Karpas-422 (cell line): ENCODE measurements at regions not wholly inside any gene's neighbourhood (a gene's known extent, or its start where the extent isn't known, plus 50 kb on each side); places are given as distances from the start of the nearest gene placed in this dataset.

Source experiments
- DNase-seq: peaks from one replicate; pipeline ENCODE4 v3.0.0-alpha.2; 2015
- H2AFZ ChIP-seq: fragments of 200-600 bp; sonication (generic); 2 replicates; pipeline ENCODE4 v1.6.1; 2014; ENCODE audit warnings: antibody characterized with exemption, low read length, mixed read lengths
- H3K27ac ChIP-seq: fragments of 200-600 bp; sonication (generic); 2 replicates; pipeline ENCODE4 v1.5.1; 2014; ENCODE audit warnings: mild to moderate bottlenecking, low read length, moderate library complexity
- H3K27me3 ChIP-seq: fragments of 200-600 bp; sonication (generic); 2 replicates; pipeline ENCODE4 v1.6.1; 2014; ENCODE audit warnings: low read length, mixed read lengths
- H3K36me3 ChIP-seq: fragments of 200-600 bp; sonication (generic); 2 replicates; pipeline ENCODE4 v1.6.1; 2014; ENCODE audit warnings: low read length, mixed read lengths; ENCODE audit not compliant: insufficient read depth
- H3K4me1 ChIP-seq: fragments of 200-600 bp; sonication (generic); 2 replicates; pipeline ENCODE4 v1.6.1; 2014; ENCODE audit warnings: mild to moderate bottlenecking, low read length, mixed read lengths
- H3K4me2 ChIP-seq: fragments of 200-600 bp; sonication (generic); 2 replicates; pipeline ENCODE4 v1.6.1; 2014; ENCODE audit warnings: low read length, low read depth, mild to moderate bottlenecking; ENCODE audit not compliant: poor library complexity, severe bottlenecking
- H3K4me3 ChIP-seq: fragments of 200-600 bp; sonication (generic); 2 replicates; pipeline ENCODE4 v1.5.1; 2014; ENCODE audit warnings: mild to moderate bottlenecking, antibody characterized with exemption, low read length, mixed read lengths
- H3K79me2 ChIP-seq: fragments of 200-600 bp; sonication (generic); 2 replicates; pipeline ENCODE4 v1.6.1; 2014; ENCODE audit warnings: mild to moderate bottlenecking, low read length, mixed read lengths
- H3K9ac ChIP-seq: fragments of 200-600 bp; sonication (generic); 2 replicates; pipeline ENCODE4 v1.6.0; 2014; ENCODE audit warnings: low read length
- H3K9me2 ChIP-seq: fragments of 200-600 bp; sonication (generic), shearing (Covaris generic); replicated peaks from 2 replicates; pipeline ENCODE4 v1.6.0; 2014; ENCODE audit warnings: mild to moderate bottlenecking, low read length, moderate library complexity; ENCODE audit not compliant: insufficient read depth
- H3K9me3 ChIP-seq: fragments of 300-700, 200-600 bp; sonication (generic); 2 replicates; pipeline ENCODE4 v1.6.1; 2014; ENCODE audit warnings: low read length, mixed read lengths
- H4K20me1 ChIP-seq: fragments of 200-600 bp; sonication (generic); 2 replicates; pipeline ENCODE4 v1.6.1; 2014; ENCODE audit warnings: mild to moderate bottlenecking, antibody characterized with exemption, low read length, low read depth; ENCODE audit not compliant: insufficient read depth

DNA sequence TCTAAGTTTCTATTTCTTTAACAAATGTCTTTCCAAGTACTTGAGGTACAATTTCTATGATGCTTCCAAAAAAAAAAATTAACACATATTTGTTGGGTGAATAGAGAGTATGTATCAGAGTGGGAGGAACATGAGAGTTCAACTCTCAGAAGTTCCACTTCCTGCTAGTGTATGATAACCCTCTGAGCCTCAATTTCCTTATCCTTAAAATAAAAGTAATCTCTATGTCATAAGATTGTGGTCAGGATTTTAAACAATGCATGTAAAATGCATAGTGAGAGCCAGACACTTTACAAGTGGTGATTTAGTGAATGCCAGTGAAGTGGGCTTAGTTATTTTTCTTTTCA is 270.3 kb upstream of the AMIGO2 start:
- Histone ChIP-seq H3K79me2 (no peaks in the 10 kb centered on the region), H3K9ac (no peak overlapping the region), H3K36me3 (no peaks in the 10 kb centered on the region), H4K20me1 (no peaks in the 10 kb centered on the region), H3K9me2 (no peaks in the 10 kb centered on the region), H3K27me3 (no peaks in the 10 kb centered on the region), H2AFZ (peak overlapping the region; percentile 23; the same call in 1 of the 2 replicates), H3K9me3 (no peaks in the 10 kb centered on the region), H3K4me1 (peaks cover 32% of the 10 kb centered on the region), H3K27ac (no peak overlapping the region), H3K4me3 (no peak overlapping the region), H3K4me2 (no peak overlapping the region)
- DNase-seq, result no peak

DNA sequence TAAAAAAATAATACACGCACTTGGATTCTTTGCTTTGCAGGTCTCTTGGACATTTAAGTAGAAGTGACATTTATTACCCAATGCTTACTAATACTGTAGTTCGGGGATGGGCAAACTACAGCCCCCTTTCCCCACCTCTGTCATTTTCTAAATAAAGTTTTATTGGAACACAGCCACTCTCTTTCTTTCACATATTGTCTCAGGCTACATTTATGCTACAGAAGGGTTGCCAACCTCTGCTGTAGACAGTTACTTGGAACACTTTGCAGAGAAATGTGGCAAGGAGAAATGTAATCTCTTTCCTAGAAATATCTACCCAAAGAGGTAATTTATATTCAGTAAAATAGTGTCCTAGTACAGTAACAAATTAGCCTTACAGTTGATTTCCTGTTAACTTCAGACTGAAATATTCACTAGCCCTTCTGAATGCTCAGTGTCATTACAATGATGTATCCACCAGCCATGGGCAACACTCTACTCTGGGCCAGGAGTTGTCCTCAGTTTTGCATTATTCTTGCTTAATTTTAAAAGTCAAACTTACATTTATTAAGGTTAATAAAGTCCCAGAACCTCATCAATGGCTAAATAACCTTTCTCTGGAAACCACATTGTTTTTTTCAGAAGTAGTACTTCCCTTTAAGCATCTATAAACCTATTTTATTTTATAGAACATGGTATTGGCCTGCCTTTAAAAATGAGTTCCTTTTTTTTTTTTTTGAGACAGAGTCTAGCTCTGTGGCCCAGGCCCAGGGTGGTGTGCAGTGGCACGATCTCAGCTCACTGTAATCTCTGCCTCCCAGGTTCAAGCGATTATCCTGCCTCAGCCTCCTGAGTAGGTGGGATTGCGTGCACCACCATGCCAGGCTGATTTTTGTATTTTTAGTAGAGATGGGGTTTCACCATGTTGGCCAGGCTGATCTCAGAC is 269.6 kb upstream of the AMIGO2 start:
- Histone ChIP-seq H3K27ac (no peak overlapping the region), H3K4me2 (no peak overlapping the region), H3K9ac (no peak overlapping the region), H3K4me1 (peaks cover 30% of the 10 kb centered on the region), H3K9me3 (no peaks in the 10 kb centered on the region), H3K9me2 (no peaks in the 10 kb centered on the region), H3K79me2 (no peaks in the 10 kb centered on the region), H4K20me1 (no peaks in the 10 kb centered on the region), H3K27me3 (no peaks in the 10 kb centered on the region), H3K36me3 (no peaks in the 10 kb centered on the region), H2AFZ (no peak overlapping the region), H3K4me3 (no peak overlapping the region)
- no peak for DNase-seq

DNA sequence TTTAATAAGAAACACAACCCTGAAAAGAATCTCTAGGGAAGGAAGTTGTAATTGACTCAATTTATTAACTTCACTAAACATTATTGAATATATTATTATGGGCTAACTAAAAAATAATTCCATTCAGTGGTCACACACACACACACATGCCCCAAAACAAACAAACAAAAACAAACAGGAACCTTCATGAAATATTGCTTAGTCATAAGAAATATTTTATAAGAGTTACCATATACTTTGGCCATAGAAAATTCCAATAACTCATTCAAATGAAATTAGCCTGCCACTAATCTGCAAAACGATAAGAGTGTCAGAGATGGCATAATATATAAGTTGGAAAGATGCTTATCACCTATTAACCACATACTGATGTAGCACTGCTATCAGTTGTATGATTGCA is 268.4 kb upstream of the AMIGO2 start:
- peaks cover 29% of the 10 kb centered on the region for H3K4me1 ChIP-seq
- no peak for DNase-seq

DNA sequence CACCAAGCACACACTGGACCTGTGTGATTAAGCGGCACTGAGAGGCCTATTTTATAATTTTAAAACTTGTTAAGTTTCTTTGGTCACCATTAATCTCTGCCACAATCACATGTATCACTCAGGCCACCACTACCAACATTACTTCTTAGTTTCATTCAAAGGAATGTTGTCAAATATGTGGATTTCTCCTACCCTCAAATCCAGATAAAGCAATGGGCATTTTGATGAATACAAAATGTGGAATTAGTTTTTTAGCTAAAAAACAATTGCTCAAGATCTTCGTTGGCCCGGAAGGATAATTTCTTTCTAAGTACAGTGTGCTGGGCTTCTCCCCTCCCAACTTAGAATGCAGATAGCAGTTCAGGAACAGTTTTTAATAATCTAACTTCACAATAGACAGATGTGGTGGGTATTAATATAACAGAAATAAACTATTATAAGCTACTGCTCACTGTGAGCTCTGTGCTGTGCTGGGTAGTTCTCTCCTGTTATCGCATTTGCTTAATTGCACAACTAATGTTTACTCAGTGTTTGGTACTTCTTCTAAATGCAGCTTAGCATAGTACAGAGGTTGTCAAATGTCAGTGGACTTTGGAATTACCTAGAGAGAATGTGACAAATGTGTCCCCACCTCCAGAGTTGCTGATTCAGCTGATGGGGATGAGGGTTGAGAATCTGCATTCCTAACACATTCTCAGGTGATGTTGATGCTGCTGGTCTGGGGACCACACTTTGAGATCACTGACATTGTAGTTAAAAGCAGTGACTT is 266.7 kb upstream of the AMIGO2 start:
- Histone ChIP-seq H2AFZ (no peak overlapping the region), H4K20me1 (no peaks in the 10 kb centered on the region), H3K9me2 (no peaks in the 10 kb centered on the region), H3K27me3 (no peaks in the 10 kb centered on the region), H3K36me3 (no peaks in the 10 kb centered on the region), H3K4me2 (no peak overlapping the region), H3K4me3 (no peak overlapping the region), H3K79me2 (no peaks in the 10 kb centered on the region), H3K9me3 (no peaks in the 10 kb centered on the region), H3K9ac (no peak overlapping the region), H3K4me1 (peaks cover 17% of the 10 kb centered on the region), H3K27ac (no peak overlapping the region)
- no peak for DNase-seq

More for the DNA sequence above, 268.4 kb upstream of the AMIGO2 start:
- H3K27me3 ChIP-seq, result no peaks in the 10 kb centered on the region
- no peaks in the 10 kb centered on the region for H3K9me2 ChIP-seq
- no peaks in the 10 kb centered on the region for H3K9me3 ChIP-seq
- H3K79me2 ChIP-seq, result no peaks in the 10 kb centered on the region
- no peak overlapping the region for H3K4me2 ChIP-seq
- no peak overlapping the region for H3K27ac ChIP-seq
- no peaks in the 10 kb centered on the region for H3K36me3 ChIP-seq
- no peak overlapping the region for H3K4me3 ChIP-seq
- H2AFZ ChIP-seq, result no peak overlapping the region
- no peak overlapping the region for H3K9ac ChIP-seq
- H4K20me1 ChIP-seq, result no peaks in the 10 kb centered on the region

DNA sequence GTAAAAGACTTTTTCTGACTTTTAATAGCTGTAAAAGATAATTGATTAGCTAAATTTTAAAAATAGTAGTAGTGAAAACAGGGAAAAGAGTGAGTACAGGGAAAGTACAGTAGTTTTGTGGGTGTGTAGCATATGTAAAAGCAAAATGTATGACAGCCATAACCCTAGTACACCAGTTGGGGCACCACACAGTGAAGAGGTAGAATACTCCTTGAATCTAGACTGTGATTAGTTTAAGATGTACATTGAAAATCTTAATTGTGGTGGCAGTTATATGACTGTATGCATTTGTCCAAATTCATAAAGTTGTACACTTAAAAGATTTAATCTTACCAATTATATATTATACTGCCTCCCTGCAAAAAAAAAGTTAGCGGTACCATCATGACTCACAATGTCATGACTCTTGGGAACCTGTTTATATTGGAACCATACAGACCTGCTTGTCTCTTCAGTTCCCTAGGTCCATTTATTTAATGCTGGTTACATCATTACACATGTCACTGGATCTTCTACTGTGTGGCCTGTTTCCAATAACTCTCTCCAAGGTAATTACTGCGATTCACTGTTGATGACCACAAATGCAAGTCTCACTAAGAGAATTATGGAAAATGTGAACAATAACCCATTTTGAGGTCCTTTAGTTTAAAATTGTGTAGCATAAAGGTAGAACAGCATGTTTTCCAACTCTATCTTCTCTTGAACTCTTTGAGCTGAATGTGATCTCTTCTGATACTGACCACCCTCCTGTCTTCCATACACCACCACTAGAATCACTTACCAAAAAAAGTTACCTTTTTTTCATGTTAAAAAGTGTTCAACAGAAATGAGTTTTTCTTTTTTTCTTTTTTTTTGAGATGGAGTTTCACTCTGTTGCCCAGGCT is 264.2 kb upstream of the AMIGO2 start:
- Histone ChIP-seq H3K27ac (no peak overlapping the region), H3K4me3 (no peak overlapping the region), H3K9me2 (no peaks in the 10 kb centered on the region), H3K79me2 (no peaks in the 10 kb centered on the region), H4K20me1 (no peaks in the 10 kb centered on the region), H3K27me3 (no peaks in the 10 kb centered on the region), H3K36me3 (no peaks in the 10 kb centered on the region), H3K9ac (no peak overlapping the region), H3K4me2 (no peak overlapping the region), H3K4me1 (peaks cover 7% of the 10 kb centered on the region; the same call in 1 of the 2 replicates), H2AFZ (no peak overlapping the region), H3K9me3 (no peaks in the 10 kb centered on the region)
- DNase-seq, result no peak

DNA sequence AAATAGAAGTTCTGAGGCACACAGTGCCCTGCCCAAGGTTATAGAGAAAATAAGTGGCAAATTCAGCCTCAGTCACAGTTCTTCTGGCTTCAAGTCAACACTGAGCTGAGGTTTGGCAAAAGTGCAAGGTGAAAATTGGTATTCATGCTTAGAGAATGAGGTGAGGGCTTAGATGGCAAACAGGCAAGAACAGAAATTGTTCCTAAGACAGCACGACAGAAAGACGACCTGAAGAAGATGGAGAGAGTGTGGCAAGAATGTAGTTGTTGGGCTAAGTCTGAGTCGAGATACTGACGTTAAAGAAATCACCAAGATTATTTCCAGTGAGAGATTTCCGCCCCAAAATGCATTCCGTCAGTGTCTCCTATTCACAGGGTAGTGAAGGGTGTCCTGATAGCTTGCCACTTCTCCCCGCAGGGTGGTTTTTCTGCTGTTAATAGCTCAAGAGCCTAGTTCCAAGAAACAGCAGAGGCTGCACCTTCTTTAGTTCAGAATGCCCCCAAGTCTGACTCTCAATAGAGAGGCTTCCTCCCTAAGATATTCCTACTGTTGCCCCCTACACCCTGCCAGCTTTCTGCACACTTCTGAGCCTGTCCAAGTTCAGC is 260.8 kb upstream of the AMIGO2 start:
- Histone ChIP-seq H2AFZ (no peak overlapping the region), H3K4me1 (no peaks in the 10 kb centered on the region), H4K20me1 (no peaks in the 10 kb centered on the region), H3K79me2 (no peaks in the 10 kb centered on the region), H3K27ac (no peak overlapping the region), H3K9ac (no peak overlapping the region), H3K9me3 (no peaks in the 10 kb centered on the region), H3K27me3 (no peaks in the 10 kb centered on the region), H3K9me2 (no peaks in the 10 kb centered on the region), H3K36me3 (no peaks in the 10 kb centered on the region), H3K4me3 (no peak overlapping the region), H3K4me2 (no peak overlapping the region)
- DNase-seq, result no peak

DNA sequence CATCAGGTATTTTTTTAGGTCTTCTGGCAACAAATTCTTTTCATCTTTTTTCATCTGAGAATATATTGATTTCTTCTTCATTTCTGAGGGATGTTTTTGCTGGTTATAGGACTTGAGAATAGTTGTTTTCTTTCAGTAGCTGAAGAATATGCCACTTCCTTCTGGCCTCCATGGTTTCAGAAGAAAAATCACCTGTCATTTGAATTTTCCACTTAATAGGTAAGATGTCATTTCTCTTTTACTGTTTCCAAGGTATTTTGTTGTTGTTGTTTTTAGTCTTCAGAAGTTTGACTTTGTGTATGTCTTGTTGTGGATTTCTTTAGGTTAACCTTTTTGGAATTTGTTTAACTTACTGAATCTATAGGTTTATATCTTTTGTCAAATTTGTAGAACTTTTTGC is 257.8 kb upstream of the AMIGO2 start:
- Histone ChIP-seq H3K4me2 (no peak overlapping the region), H3K9ac (no peak overlapping the region), H3K9me3 (no peaks in the 10 kb centered on the region), H3K27ac (no peak overlapping the region), H3K27me3 (no peaks in the 10 kb centered on the region), H3K9me2 (no peaks in the 10 kb centered on the region), H3K36me3 (no peaks in the 10 kb centered on the region), H2AFZ (no peak overlapping the region), H3K4me1 (no peaks in the 10 kb centered on the region), H4K20me1 (no peaks in the 10 kb centered on the region), H3K4me3 (no peak overlapping the region), H3K79me2 (no peaks in the 10 kb centered on the region)
- DNase-seq, result no peak
